Effector memory CD8-positive, alpha-beta T cell (primary cell): ENCODE measurements at regions not wholly inside any gene's neighbourhood (a gene's known extent, or its start where the extent isn't known, plus 50 kb on each side); places are given as distances from the start of the nearest gene placed in this dataset.

Source experiments
- ATAC-seq: fragments of 150-1000 bp; cut with Tn5 transposase; replicated peaks from 2 replicates; pipeline ENCODE4 v1.10.0; 2021; ENCODE audit warnings: mild to moderate bottlenecking, moderate library complexity
- DNase-seq, 3 experiments: peaks; one replicate each; pipeline ENCODE4 v3.0.0; 2021
- H3K27ac Mint-ChIP-seq, 2 donors: one replicate each; pipeline ENCODE4 v1.8.0; 2022; ENCODE audit warnings: mild to moderate bottlenecking in 2 of 2, mixed read lengths in 2 of 2, moderate library complexity in 2 of 2
- H3K27me3 Mint-ChIP-seq, 2 donors: one replicate each; pipeline ENCODE4 v1.8.0; 2022; ENCODE audit warnings: mixed read lengths in 2 of 2
- H3K36me3 Mint-ChIP-seq: one replicate; pipeline ENCODE4 v1.8.0; 2022; ENCODE audit warnings: mild to moderate bottlenecking, moderate library complexity, mixed read lengths; ENCODE audit not compliant: insufficient read depth
- H3K4me1 Mint-ChIP-seq, 2 donors: one replicate each; pipeline ENCODE4 v1.8.0; 2022; ENCODE audit warnings: low read depth in 2 of 2, mixed read lengths in 2 of 2
- H3K4me3 Mint-ChIP-seq, 2 donors: one replicate each; pipeline ENCODE4 v1.8.0; 2022; ENCODE audit warnings: mild to moderate bottlenecking in 2 of 2, mixed read lengths in 2 of 2, moderate library complexity in 2 of 2
- H3K9me3 Mint-ChIP-seq, 2 donors: one replicate each; pipeline ENCODE4 v1.8.0; 2022; ENCODE audit warnings: mixed read lengths in 2 of 2

DNA sequence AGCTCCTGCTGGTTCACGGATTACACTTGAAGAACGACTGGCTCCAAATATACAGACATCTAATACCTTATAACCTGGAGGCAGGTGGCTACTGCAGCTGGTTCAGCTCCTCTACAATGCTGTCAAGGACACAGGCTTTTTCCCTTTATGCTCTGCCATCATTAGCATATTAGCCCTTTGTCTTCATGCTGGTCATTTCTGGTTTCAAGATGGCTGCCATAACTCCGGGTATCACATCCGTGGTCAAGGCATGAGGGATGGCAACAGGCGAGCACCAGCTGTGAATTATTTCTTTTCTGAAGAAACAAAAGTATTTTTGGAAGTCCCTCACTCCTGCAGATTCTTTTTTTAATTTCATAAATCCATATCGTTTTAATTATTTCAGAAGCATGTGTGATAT, 124.3 kb upstream of the MED13 start:
- DNase-seq (no peak), ATAC-seq (no peak)
- Mint-ChIP-seq H3K4me3 (no peak overlapping the region), H3K27ac (no peak overlapping the region), H3K4me1 (no peaks in the 10 kb centered on the region), H3K9me3 (no peaks in the 10 kb centered on the region), H3K27me3 (peaks cover 21 to 33% of the 10 kb centered on the region in 2 donors), H3K36me3 (no peaks in the 10 kb centered on the region)

DNA sequence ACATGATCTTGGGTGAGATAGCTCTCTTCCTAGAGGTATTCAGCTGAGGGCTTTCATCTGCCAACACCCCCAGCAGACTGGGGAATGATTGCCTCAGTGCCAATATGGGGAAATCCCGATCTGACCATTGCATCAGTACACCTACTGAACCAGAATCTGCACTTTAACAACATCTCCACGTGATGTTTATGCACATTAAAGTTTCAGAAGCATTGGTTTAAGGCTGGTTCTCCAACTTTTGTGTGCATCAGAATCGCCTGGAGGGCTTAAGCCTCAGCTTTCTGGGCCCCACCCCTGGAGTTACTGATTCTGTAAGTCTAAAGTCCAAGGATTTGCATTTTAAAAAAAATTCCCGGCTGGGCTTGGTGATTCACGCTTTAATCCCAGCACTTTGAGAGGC, 123.6 kb upstream of the MED13 start:
- Mint-ChIP-seq H3K36me3 (no peaks in the 10 kb centered on the region), H3K4me1 (no peaks in the 10 kb centered on the region), H3K4me3 (no peak overlapping the region), H3K27me3 (peaks cover 16 to 26% of the 10 kb centered on the region in 2 donors), H3K9me3 (no peaks in the 10 kb centered on the region), H3K27ac (no peak overlapping the region)
- no peak for DNase-seq
- ATAC-seq = no peak

DNA sequence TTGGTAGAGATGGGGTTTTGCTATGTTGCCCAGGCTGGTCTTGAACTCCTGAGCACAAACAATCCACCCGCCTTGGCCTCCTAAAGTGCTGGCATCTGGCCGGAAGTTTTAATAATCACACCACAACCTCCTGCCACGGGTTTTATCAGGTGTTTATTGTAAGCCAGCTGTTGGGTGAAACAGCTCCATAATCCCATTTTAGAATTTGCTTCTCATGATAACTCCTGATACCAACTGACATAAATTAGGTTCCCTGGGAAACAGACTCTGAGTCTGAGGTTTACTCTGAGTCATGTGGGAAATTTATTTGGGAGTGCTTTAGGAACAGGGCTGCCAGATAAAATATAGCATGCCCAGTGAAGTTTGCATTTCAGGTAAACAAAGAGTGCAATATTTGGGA, 122.6 kb upstream of the MED13 start:
- Mint-ChIP-seq H3K4me3 (no peak overlapping the region), H3K4me1 (no peaks in the 10 kb centered on the region), H3K27me3 (peaks cover 16 to 19% of the 10 kb centered on the region in 2 donors), H3K27ac (no peak overlapping the region), H3K9me3 (no peaks in the 10 kb centered on the region), H3K36me3 (no peaks in the 10 kb centered on the region)
- DNase-seq (no peak), ATAC-seq (no peak)

DNA sequence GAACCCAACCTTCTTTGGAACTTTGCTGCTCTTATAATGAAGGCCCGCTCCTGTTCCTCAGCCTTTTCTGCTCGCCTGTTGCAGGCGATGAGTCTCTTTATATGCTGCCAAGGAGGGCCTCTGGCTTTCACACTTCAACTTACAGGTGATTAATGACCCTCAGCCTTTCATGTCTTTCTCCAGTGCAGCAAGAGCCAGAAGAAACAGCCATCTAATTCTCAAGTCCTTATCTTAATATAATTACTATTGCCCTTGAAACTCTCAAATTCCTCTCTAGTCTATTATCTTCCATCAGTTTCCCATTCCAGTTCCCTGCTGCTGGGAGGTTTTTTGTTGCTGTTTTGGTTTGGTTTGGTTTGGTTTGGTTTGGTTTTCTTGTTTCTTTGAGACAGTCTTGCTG, 121.8 kb upstream of the MED13 start:
- ATAC-seq = no peak
- H3K36me3 Mint-ChIP-seq = no peaks in the 10 kb centered on the region
- no peaks in the 10 kb centered on the region for H3K4me1 Mint-ChIP-seq
- peaks cover 16 to 19% of the 10 kb centered on the region in 2 donors for H3K27me3 Mint-ChIP-seq
- no peak overlapping the region for H3K27ac Mint-ChIP-seq
- no peak for DNase-seq
- no peaks in the 10 kb centered on the region for H3K9me3 Mint-ChIP-seq
- H3K4me3 Mint-ChIP-seq = no peak overlapping the region

DNA sequence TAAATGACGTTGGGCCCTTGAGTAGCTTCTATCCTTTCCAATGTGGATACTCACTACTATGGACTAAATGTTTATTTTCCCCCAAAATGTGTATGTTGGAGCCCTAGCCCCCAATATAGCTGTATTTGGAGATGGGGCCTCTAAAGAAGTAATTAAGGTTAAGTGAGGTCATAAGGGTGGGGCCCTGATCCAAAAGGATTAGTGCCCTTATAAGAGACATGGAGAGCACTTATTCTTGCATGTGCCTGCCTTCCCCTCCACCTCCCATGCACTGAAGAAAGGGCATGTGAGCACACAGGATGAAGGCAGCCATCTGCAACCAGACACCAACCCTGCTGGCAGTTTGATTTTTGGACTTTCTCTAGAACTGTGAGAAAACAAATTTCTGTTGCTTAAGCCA, 115.7 kb upstream of the MED13 start:
- H3K27ac Mint-ChIP-seq = no peak overlapping the region
- H3K4me1 Mint-ChIP-seq = no peaks in the 10 kb centered on the region
- H3K4me3 Mint-ChIP-seq = no peak overlapping the region
- no peaks in the 10 kb centered on the region for H3K9me3 Mint-ChIP-seq
- DNase-seq (no peak), ATAC-seq (no peak)
- H3K36me3 Mint-ChIP-seq = no peaks in the 10 kb centered on the region
- H3K27me3 Mint-ChIP-seq = no peaks in the 10 kb centered on the region

DNA sequence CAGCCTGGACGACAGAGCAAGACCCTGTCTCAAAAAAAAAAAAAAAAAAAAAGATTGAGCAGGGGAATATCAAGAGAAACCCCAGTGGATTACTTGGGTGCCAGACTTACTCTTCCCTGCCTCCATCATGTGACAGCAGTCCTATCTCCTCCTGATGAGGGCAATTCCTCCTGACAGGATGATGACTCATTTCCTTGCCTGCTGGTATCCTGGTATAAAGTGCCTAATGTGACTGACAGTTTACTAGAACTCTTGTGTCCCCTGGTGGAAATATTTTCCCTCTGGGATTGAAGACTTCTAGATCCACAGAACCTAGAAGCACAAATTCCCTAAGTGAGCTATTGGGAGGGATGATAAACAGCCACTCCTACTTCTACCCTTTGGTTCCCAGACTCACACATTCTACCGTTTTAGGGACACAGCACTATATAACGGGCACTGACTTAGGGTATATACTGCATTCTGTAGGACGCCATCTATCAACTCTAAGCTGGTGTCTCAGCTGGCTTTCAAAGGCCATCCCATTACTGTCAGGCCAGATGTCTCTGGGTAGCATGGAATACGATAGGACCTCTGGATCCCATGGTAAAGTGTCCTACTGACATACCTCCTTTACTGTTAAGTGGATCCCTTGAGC, 114.6 kb upstream of the MED13 start:
- no peak for ATAC-seq
- DNase-seq = no peak
- no peak overlapping the region for H3K27ac Mint-ChIP-seq
- H3K27me3 Mint-ChIP-seq = no peaks in the 10 kb centered on the region
- no peaks in the 10 kb centered on the region for H3K9me3 Mint-ChIP-seq
- no peaks in the 10 kb centered on the region for H3K36me3 Mint-ChIP-seq
- no peak overlapping the region for H3K4me3 Mint-ChIP-seq
- no peaks in the 10 kb centered on the region for H3K4me1 Mint-ChIP-seq

DNA sequence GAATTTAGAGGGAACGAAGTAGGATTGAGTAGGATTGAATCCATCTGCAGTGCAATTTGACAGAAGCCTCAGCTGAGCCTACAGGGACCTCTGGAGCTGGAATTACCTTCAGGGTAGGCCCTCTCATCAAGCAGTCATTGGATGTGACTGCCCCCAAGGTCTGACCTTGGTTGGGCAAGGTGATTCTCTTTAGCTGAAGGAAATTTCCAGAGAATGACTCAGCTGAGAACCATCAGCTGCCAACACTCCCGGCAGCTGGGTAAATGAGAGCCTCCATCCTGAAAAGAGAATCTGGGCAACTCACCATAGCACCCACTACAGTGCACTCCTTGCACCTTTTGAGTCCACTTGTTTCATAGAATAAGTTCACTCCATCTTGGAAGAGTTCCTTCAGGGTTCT, 113.5 kb upstream of the MED13 start:
- no peak for DNase-seq

DNA sequence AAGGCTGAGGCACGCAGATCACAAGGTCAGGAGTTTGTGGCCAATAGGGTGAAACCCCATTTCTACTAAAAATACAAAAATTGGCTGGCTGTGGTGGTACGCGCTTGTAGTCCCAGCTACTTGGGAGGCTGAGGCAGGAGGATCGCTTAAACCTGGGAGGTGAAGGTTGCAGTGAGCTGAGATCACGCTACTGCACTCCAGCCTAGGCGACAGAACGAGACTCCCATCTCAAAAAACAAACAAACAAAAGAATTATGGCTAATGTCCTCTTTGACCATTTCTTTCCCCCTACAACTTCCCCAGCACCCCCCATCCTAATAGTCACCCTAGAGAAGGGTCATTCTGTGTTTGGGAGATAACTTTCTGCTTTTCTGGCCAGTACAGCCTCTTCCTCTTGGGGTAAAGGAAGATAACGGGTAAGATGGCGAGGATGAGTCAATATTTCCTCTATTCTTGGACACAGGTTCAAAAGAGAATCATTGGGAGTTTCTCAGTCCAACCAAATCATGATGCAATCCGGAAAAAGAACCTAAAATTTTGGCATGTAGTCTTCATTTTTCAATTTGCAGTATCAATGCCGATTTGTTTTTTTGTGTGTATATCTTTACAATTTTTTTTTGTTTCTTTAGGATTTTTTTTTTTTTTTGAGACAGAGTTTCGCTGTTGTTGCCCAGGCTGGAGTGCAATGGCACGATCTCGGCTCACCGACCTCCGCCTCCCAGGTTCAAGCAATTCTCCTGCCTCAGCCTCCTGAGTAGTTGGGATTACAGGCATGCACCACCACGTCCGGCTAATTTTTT, 107.6 kb upstream of the MED13 start:
- peaks cover 6 to 16% of the 10 kb centered on the region in 2 donors for H3K27me3 Mint-ChIP-seq
- peaks cover 0 to 5% of the 10 kb centered on the region in 2 donors for H3K4me1 Mint-ChIP-seq
- no peak overlapping the region for H3K4me3 Mint-ChIP-seq
- no peak for DNase-seq
- H3K9me3 Mint-ChIP-seq = no peaks in the 10 kb centered on the region
- H3K27ac Mint-ChIP-seq = no peak overlapping the region
- no peaks in the 10 kb centered on the region for H3K36me3 Mint-ChIP-seq
- no peak for ATAC-seq

More for the DNA sequence above, 113.5 kb upstream of the MED13 start:
- Mint-ChIP-seq H3K36me3 (no peaks in the 10 kb centered on the region), H3K4me3 (no peak overlapping the region), H3K4me1 (no peaks in the 10 kb centered on the region), H3K27ac (no peak overlapping the region), H3K9me3 (no peaks in the 10 kb centered on the region), H3K27me3 (peaks cover 0 to 1% of the 10 kb centered on the region in 2 donors)
- ATAC-seq = no peak

DNA sequence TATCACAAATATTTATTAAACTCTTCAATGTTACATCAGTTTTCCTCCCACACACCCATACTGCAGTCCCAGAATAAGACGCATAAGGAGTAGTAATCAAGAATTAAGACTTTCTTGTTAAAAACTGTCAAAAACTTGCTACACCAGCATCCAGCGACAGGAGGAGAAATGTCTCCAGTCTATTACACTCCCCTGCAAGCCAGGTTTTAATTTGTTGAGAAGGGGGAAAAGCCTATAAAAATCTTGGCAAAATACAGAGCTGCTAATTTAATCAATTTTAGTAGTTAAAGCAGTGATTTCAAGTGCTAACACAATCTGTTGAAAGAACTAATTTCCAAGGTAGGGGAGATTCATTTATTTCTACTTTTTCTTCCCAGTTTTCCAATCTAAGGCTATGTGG, 102.0 kb upstream of the MED13 start:
- Mint-ChIP-seq H3K27me3 (peaks cover 8 to 16% of the 10 kb centered on the region in 2 donors), H3K4me1 (peaks cover 0 to 5% of the 10 kb centered on the region in 2 donors), H3K9me3 (no peaks in the 10 kb centered on the region), H3K36me3 (no peaks in the 10 kb centered on the region), H3K27ac (no peak overlapping the region), H3K4me3 (no peak overlapping the region)
- no peak for DNase-seq
- no peak for ATAC-seq

DNA sequence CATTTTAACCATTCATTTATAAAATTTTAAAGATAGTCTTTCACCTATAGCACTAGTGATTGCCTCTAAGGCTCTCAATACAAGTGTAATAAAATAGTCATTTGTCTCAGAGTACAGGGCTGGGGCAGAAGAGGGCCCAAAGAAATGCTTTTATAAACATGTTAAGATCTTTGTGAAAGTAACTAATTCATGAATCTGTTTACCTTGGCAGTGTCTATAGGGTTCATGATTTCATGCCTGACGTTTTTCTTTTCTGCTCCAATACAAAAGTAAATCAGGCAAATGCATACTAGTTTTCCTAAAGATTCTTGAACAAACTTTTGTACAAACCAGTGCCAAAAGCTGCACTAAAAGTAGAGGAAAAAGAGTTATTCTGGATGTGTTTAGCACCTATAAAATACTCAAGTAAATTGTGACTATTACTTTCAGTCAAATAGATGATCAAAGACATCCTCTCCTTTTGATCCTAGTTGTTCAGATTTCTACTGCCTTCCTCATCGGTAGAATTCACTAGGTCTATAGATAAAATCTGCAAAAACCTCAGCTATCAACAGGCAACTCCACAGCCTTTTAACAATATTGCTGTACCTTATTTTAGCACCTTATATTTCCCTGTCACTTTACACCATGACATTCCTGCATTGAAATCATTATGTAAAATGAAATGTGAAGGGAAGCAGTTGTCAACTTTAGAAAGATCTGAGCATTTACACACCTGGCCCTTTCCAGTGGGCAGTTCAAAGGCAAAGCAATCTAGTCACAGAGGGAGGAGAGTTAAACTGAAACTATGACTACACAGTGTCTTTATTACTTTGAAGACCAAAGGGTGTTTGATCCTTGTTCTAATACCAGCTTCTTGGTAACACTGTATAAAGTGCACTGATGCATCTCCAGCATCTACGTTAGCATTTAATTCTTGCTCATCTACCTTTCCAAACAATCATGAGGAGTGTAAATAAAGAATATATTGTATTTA, 100.0 kb upstream of the MED13 start:
- H3K9me3 Mint-ChIP-seq = no peaks in the 10 kb centered on the region
- ATAC-seq (no peak), DNase-seq (no peak)
- H3K27me3 Mint-ChIP-seq = peaks cover 6 to 11% of the 10 kb centered on the region in 2 donors
- no peaks in the 10 kb centered on the region for H3K36me3 Mint-ChIP-seq
- no peaks in the 10 kb centered on the region for H3K4me1 Mint-ChIP-seq
- H3K27ac Mint-ChIP-seq = no peak overlapping the region
- H3K4me3 Mint-ChIP-seq = no peak overlapping the region

DNA sequence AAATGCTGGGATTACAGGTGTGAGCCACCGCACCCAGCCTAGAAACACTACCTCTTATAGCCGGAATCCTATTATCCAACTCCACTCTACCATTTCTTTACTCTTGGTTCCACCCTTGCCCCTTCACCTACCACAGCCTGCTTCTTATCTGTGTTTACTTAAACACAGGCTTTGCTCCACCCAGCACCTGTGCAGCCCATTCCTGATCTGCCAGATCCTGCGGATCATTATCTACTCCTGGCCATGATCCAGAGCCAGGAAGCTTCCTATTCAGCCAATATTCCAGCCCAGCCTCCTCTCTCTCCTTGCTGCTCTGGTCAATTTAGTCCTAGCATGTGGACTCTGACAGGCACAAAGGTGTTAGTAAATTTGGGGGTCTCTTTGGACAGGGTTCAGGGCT, 98.8 kb upstream of the MED13 start:
- ATAC-seq = no peak
- H3K27ac Mint-ChIP-seq = no peak overlapping the region
- peaks cover 11 to 13% of the 10 kb centered on the region in 2 donors for H3K27me3 Mint-ChIP-seq
- no peaks in the 10 kb centered on the region for H3K4me1 Mint-ChIP-seq
- no peaks in the 10 kb centered on the region for H3K36me3 Mint-ChIP-seq
- no peaks in the 10 kb centered on the region for H3K9me3 Mint-ChIP-seq
- DNase-seq = no peak
- no peak overlapping the region for H3K4me3 Mint-ChIP-seq

DNA sequence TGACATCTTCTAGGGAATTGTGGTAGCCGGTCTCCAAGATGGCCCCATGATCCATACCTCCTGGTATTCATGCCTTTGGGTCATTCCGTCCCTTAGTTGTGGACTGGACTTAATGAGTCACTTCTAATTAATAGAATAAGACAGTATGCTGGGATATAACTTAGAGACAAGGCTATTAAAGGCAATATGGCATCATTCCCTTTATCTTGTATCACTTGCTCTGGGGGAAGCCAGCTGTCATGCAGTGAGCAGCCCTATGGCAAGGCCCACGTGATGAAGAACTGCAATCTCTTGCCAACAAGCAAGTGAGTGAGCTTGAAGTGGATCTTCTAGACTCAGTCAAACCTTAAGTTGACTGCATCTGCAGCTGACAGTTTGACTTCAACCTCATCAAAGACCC, 97.8 kb upstream of the MED13 start:
- no peak overlapping the region for H3K4me3 Mint-ChIP-seq
- no peak overlapping the region for H3K27ac Mint-ChIP-seq
- no peak for ATAC-seq

DNA sequence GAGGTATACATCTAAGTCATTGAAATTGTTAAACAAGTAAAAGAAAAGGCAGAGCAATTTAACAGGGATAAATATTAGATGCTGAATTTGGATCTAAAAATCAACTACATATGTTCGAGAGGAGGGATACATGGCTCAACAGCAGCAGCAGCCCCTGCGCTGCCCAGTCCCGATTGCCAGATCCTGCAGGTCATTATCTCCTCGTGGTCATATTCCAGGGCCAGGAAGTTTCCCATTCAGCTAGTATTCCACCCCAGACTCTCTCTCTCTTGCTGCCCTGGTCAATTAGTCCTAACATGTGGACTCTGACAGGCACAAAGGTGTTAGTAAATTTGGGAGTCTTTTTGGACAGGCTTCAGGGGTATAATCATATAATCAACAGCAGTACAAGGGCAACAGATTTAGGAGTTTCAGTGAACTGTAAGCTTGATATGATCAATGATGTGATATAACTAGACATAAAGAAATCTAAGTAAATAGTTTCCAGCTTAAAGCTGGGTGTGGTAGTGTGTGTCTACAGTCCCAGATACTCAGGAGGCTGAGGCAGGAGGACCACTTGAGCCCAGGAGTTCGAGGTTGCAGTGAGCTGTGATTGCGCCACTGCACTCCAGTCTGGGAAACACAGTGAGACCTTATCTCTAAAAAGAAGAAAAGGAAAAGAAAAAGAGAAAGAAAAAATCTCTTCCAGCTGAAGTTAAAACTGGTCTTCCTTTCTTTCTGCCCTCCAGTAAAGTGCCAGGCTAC, 96.5 kb upstream of the MED13 start:
- H3K4me3 Mint-ChIP-seq = no peak overlapping the region
- no peak overlapping the region for H3K27ac Mint-ChIP-seq

More for the DNA sequence above, 97.8 kb upstream of the MED13 start:
- H3K27me3 Mint-ChIP-seq = peaks cover 11 to 13% of the 10 kb centered on the region in 2 donors
- no peaks in the 10 kb centered on the region for H3K9me3 Mint-ChIP-seq
- no peak for DNase-seq
- no peaks in the 10 kb centered on the region for H3K4me1 Mint-ChIP-seq
- no peaks in the 10 kb centered on the region for H3K36me3 Mint-ChIP-seq

More for the DNA sequence above, 96.5 kb upstream of the MED13 start:
- DNase-seq (no peak), ATAC-seq (no peak)
- H3K4me1 Mint-ChIP-seq = no peaks in the 10 kb centered on the region
- peaks cover 13 to 14% of the 10 kb centered on the region in 2 donors for H3K27me3 Mint-ChIP-seq
- no peaks in the 10 kb centered on the region for H3K36me3 Mint-ChIP-seq
- no peaks in the 10 kb centered on the region for H3K9me3 Mint-ChIP-seq
